NT2/D1 (cell line): ENCODE measurements at regions not wholly inside any gene's neighbourhood (a gene's known extent, or its start where the extent isn't known, plus 50 kb on each side); places are given as distances from the start of the nearest gene placed in this dataset.

Source experiments
- SUZ12 ChIP-seq: IDR thresholded peaks from 2 replicates; pipeline ENCODE4 v1.6.1; 2011; ENCODE audit not compliant: insufficient read length, insufficient read depth; ENCODE audit errors: extremely low read depth
- YY1 ChIP-seq: IDR thresholded peaks from 2 replicates; pipeline ENCODE4 v1.6.1; 2011; ENCODE audit not compliant: insufficient read length, insufficient read depth
- ZNF274 ChIP-seq: IDR thresholded peaks from 2 replicates; pipeline ENCODE4 v1.6.1; 2011; ENCODE audit warnings: mild to moderate bottlenecking, low read depth, low read length

- no peak for TF ChIP-seq YY1
- TF ChIP-seq SUZ12, result no peak
- TF ChIP-seq ZNF274, result no peak
These were observed 248.3 kb upstream of the SLITRK1 start for GRCh38 chr13:84130495-84131114.
